HEK293T (cell line): ENCODE measurements at regions not wholly inside any gene's neighbourhood (a gene's known extent, or its start where the extent isn't known, plus 50 kb on each side); places are given as distances from the start of the nearest gene placed in this dataset.

Experiments
- BHLHE40 ChIP-seq: fragments of 450-650 bp; IDR thresholded peaks from 2 replicates; pipeline ENCODE4 v1.6.1; 2016; ENCODE audit warnings: mild to moderate bottlenecking, moderate library complexity, borderline replicate concordance
- ELF4 ChIP-seq: fragments of 450-650 bp; IDR thresholded peaks from 2 replicates; pipeline ENCODE4 v1.6.1; 2017; ENCODE audit warnings: antibody characterized with exemption
- FOXA1 ChIP-seq: fragments of 450-650 bp; IDR thresholded peaks from 2 replicates; pipeline ENCODE4 v1.6.1; 2016; ENCODE audit warnings: mild to moderate bottlenecking
- FOXK2 ChIP-seq: fragments of 450-650 bp; IDR thresholded peaks from 2 replicates; pipeline ENCODE4 v1.6.1; 2016; ENCODE audit warnings: mild to moderate bottlenecking
- FOXM1 ChIP-seq: fragments of 450-650 bp; IDR thresholded peaks from 2 replicates; pipeline ENCODE4 v1.6.1; 2017; ENCODE audit warnings: mild to moderate bottlenecking, borderline replicate concordance
- L3MBTL2 ChIP-seq: fragments of 450-650 bp; conservative IDR thresholded peaks from 2 replicates; pipeline ENCODE4 v1.6.1; 2016; ENCODE audit warnings: mild to moderate bottlenecking
- SP1 ChIP-seq: fragments of 450-650 bp; IDR thresholded peaks from 2 replicates; pipeline ENCODE4 v1.6.1; 2017
- ZNF384 ChIP-seq: fragments of 450-650 bp; IDR thresholded peaks from 2 replicates; pipeline ENCODE4 v1.6.1; 2016
- TF ChIP-seq, protein P1 (sequence below): fragments of 450-650 bp; IDR thresholded peaks from 2 replicates; pipeline ENCODE4 v1.6.1; 2016

DNA sequence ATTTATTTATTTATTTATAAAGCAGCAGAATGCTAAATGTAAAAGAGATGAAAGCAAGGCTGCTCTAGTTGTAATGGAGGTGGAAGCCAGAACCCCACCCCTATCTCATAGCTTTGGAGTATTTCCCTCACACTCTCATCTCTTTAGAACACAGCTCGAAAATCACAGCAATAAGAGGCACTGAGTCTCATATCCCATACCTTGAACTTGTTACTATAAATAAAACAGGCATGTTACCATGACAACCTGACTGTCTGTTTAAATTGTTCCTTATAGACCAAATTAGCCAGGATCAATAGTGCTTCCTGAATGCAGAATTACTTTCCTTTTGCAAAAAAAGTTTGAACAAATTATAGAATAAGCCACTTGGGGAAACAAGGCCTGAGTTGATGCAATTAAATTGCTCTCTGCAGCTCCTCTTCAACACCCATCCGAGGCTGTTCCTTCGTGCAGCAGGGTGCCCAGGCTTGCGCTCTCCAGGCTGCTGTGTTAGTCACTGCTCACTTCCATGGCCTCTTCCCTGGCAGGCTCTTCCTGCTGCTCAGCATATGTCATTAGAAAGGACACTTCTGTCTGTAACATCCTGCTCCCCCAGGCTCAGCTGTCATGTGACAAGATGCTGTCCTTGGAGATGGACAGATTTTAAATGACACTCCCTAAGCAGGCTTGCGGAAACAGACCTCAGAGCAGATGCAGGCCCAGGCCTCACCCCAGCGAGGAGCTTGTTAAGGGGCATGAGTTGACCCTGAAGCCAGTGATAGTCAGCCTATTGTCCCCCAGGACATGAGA is 120.2 kb downstream of the CARTPT start:
- TF ChIP-seq BHLHE40, result no peak
- no peak for TF ChIP-seq FOXM1
- no peak for TF ChIP-seq FOXK2
- TF ChIP-seq FOXA1, result no peak
- no peak for TF ChIP-seq ELF4
- TF ChIP-seq L3MBTL2, result no peak
- TF ChIP-seq, protein P1, sequence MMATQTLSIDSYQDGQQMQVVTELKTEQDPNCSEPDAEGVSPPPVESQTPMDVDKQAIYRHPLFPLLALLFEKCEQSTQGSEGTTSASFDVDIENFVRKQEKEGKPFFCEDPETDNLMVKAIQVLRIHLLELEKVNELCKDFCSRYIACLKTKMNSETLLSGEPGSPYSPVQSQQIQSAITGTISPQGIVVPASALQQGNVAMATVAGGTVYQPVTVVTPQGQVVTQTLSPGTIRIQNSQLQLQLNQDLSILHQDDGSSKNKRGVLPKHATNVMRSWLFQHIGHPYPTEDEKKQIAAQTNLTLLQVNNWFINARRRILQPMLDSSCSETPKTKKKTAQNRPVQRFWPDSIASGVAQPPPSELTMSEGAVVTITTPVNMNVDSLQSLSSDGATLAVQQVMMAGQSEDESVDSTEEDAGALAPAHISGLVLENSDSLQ, result no peak
- TF ChIP-seq SP1, result no peak
- no peak for TF ChIP-seq ZNF384
